GM12865 (cell line): ENCODE measurements at regions not wholly inside any gene's neighbourhood (a gene's known extent, or its start where the extent isn't known, plus 50 kb on each side); places are given as distances from the start of the nearest gene placed in this dataset.

Source experiments
- DNase-seq: peaks from one replicate; pipeline ENCODE4 v3.0.0; 2010; ENCODE audit warnings: low read depth
- H3K4me3 ChIP-seq: 2 replicates; pipeline ENCODE4 v1.5.1; 2011; ENCODE audit warnings: mild to moderate bottlenecking, low read depth, low read length, control low read depth
- CTCF ChIP-seq: IDR thresholded peaks from 2 replicates; pipeline ENCODE4 v1.5.1; 2011; ENCODE audit warnings: low read length, control low read depth, low read depth, inconsistent platforms; ENCODE audit not compliant: insufficient read depth; ENCODE audit errors: missing control alignments

DNA sequence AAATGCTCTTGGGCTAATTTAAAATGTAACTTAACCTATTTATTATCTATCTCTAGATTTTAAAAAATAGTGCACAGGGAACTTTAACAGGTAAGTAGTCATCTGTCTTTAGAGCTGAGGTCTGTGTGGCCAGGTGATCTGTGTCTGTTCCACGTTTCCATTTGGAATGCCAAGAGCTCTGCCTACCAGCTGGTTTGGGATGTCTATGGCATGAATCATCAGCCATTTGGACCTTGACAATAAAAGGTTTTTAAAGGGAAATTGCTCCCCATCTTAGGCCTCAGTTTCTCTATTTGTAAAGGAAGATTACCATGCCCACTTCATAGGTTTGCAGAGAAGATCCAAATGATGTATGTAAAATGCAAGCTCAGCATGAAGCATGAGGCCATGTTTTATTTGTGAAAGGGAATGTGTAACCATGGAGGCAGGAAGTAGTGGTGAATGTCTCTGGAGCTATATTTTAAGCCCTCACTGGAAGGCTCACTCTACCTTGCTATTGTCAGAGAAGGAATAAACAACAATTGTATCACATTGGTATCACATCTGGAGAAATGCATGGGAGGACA is 548.1 kb upstream of the LMCD1 start:
- no peak overlapping the region for H3K4me3 ChIP-seq
- no peak for DNase-seq
- no peak for TF ChIP-seq CTCF

DNA sequence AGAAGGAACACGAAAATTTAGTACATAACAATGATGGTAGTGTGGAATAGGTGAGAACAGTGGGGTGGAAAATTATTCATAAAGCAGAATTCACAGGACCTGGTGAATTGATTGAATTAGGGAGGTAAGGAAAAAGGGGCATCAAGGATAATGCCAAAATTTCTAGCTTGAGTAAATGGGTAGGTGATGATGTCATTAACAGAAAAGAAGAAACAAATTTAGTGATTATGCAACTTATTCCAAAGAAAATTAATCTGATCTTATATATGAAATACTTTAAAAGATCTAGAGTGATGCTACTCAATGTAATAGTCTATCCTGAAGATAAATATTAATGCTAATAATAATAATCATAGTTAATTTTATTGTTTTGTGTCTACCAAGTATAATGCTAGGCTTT is 544.6 kb upstream of the LMCD1 start:
- DNase-seq = no peak
- TF ChIP-seq CTCF = no peak
- H3K4me3 ChIP-seq = no peak overlapping the region

DNA sequence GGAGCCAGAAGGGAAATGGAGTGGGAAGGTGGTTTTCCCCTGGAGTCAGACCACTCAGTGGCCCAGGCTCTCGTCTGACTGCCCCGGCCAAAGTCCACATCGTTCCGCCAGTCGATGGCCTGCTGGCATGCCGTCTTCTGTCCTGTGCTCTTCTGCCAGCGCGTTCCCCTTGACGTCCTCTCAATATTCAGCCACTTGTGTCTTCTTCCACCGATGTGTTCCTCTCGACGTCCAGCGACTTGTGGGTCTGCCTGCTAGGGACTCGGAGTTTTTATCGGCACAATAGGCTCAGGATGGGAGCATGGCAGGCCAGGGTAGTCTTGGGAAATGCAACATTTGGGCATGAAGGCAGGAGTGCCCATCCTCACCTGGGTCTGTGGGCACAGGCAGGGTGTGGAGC is 542.5 kb upstream of the LMCD1 start:
- no peak for TF ChIP-seq CTCF
- DNase-seq = no peak
- H3K4me3 ChIP-seq = no peak overlapping the region

DNA sequence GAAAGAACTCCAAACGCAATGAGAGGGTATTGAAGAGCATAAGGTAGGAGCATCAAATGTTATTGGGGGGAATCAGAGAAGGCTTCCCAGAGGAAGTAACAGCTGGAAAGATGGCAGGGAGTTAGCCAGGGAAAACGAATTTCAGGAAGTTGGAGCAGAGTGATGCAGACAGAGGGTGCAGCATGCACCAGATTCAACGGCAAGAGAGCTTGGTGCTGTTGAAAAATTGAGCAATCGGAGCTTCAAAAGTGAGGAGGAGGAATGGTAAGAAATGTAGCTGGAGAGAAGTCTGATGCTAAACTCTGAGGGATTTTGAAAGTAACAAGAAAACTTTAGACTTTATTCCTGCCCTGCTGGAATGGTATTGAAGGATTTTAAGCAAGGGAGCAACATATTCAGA is 541.0 kb upstream of the LMCD1 start:
- no peak for TF ChIP-seq CTCF
- no peak overlapping the region for H3K4me3 ChIP-seq
- DNase-seq = no peak

GRCh38 chr3:7962301-7962700 is 539.3 kb upstream of the LMCD1 start:
- no peak overlapping the region for H3K4me3 ChIP-seq
- DNase-seq = no peak
- no peak for TF ChIP-seq CTCF

GRCh38 chr3:7964899-7965298 is 536.7 kb upstream of the LMCD1 start:
- TF ChIP-seq CTCF = no peak
- no peak overlapping the region for H3K4me3 ChIP-seq
- no peak for DNase-seq

GRCh38 chr3:7973006-7973405 is 528.6 kb upstream of the LMCD1 start:
- DNase-seq = no peak
- no peak overlapping the region for H3K4me3 ChIP-seq
- TF ChIP-seq CTCF = no peak
